GM06990 (cell line): ENCODE measurements at regions not wholly inside any gene's neighbourhood (a gene's known extent, or its start where the extent isn't known, plus 50 kb on each side); places are given as distances from the start of the nearest gene placed in this dataset.
A peak's percentile ranks its signal among the peaks of the same experiment; 100 is the strongest.

Experiments used
- DNase-seq: peaks from one replicate; pipeline ENCODE4 v3.0.0-alpha.2; 2011; ENCODE audit not compliant: insufficient read length; ENCODE audit errors: extremely low read depth
- H3K27me3 ChIP-seq: replicated peaks from 2 replicates; pipeline ENCODE4 v1.6.0; 2011; ENCODE audit warnings: low read length; ENCODE audit not compliant: control insufficient read depth, insufficient read depth
- H3K36me3 ChIP-seq: 2 replicates; pipeline ENCODE4 v1.5.1; 2011; ENCODE audit warnings: low read length; ENCODE audit not compliant: control insufficient read depth, insufficient read depth
- H3K4me3 ChIP-seq: replicated peaks from 2 replicates; pipeline ENCODE4 v1.5.1; 2011; ENCODE audit warnings: low read depth, mild to moderate bottlenecking, control low read depth, low read length
- TF ChIP-seq, protein P1 (sequence below): IDR thresholded peaks from 2 replicates; pipeline ENCODE4 v1.5.1; 2011; ENCODE audit warnings: low read length, control low read depth, mild to moderate bottlenecking, inconsistent platforms; ENCODE audit not compliant: insufficient read depth, poor library complexity, severe bottlenecking

DNA sequence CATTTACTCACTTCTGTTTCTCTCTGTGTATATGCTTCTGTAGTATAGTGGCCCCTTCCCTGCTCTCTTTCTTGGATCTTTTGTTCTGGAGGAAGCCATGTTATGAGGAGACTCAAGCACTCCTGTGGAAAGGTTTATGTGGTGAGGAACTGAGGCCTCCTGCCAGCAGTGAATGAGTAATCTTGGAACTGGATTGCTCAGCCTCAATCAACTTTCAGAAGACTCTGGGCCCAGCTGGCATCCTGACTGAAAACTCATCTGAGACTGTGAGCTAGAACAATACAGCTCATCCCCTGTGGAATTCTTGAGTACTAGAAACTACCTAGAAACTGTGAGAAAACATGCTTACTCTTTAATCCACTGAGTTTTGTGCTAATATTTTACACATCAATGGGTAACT lies 133.1 kb upstream of the ZKSCAN2 start:
- TF ChIP-seq, protein P1, sequence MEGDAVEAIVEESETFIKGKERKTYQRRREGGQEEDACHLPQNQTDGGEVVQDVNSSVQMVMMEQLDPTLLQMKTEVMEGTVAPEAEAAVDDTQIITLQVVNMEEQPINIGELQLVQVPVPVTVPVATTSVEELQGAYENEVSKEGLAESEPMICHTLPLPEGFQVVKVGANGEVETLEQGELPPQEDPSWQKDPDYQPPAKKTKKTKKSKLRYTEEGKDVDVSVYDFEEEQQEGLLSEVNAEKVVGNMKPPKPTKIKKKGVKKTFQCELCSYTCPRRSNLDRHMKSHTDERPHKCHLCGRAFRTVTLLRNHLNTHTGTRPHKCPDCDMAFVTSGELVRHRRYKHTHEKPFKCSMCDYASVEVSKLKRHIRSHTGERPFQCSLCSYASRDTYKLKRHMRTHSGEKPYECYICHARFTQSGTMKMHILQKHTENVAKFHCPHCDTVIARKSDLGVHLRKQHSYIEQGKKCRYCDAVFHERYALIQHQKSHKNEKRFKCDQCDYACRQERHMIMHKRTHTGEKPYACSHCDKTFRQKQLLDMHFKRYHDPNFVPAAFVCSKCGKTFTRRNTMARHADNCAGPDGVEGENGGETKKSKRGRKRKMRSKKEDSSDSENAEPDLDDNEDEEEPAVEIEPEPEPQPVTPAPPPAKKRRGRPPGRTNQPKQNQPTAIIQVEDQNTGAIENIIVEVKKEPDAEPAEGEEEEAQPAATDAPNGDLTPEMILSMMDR = no peak
- no peaks in the 10 kb centered on the region for H3K27me3 ChIP-seq
- no peak overlapping the region for H3K4me3 ChIP-seq
- no peaks in the 10 kb centered on the region for H3K36me3 ChIP-seq
- peak; percentile 19 for DNase-seq

DNA sequence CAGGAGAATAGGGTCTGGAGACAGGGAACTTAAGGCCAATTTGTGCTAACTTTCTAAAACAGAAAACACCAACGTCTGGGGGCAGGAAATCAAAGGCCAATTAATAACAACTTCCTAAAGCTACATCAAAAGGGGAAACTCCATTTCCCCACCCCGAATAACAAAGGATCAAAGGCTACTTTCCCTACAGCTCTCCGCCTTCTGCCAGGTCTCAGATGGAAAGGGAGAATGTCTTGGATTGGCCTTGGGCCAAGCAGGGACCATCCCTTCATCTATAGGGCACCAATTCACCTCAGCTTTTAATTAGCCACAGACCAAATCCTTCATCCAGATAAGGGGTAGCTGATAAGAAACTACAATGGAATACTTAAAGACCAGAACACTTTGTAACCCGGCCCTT lies 116.9 kb upstream of the ZKSCAN2 start:
- Histone ChIP-seq H3K27me3 (no peaks in the 10 kb centered on the region; the same call in none of the 2 replicates), H3K4me3 (no peak overlapping the region), H3K36me3 (no peaks in the 10 kb centered on the region)
- TF ChIP-seq, protein P1 = no peak
- DNase-seq = no peak

DNA sequence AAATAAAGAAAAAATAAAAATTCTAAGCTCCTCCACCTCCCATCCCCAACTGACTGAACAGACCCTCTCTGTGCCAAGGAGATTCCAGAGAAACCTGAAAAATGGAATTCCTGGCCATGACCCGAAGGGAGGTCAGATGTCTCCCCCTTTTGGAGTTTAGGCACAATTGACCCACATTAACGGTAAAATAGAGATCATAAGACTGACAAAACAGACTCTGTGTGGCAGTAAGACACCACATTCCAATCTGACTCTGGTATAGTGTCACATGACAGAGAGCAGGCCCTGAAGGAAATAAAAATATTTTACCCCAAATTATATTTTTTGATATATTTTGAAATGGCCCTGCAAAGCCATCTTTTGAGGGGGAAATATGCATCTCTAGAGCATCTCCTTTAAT lies 115.1 kb upstream of the ZKSCAN2 start:
- no peaks in the 10 kb centered on the region; the same call in none of the 2 replicates for H3K27me3 ChIP-seq
- no peaks in the 10 kb centered on the region for H3K36me3 ChIP-seq
- H3K4me3 ChIP-seq = no peak overlapping the region
- TF ChIP-seq, protein P1 = no peak
- no peak for DNase-seq

DNA sequence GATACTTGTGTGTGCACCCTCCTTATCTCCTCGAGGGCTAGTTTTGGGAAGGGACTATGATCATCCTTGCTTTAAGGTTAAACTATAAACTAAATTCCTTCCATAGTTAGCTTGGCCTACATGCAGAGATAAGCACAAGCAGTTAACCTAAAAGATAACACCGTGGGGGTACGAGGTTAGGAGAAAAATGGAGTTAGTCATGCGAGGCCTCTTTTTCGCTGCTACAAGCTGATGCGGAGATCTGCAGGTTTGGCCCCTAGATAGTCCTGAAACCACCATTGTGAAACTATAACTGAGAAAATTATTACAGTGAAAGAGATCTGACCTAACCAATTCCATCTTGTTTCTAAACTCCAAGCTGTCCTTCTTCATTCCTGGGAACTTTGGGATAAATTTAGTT lies 113.7 kb upstream of the ZKSCAN2 start:
- H3K27me3 ChIP-seq = no peaks in the 10 kb centered on the region; the same call in none of the 2 replicates
- no peaks in the 10 kb centered on the region for H3K36me3 ChIP-seq
- H3K4me3 ChIP-seq = no peak overlapping the region
- TF ChIP-seq, protein P1 = no peak
- DNase-seq = no peak

DNA sequence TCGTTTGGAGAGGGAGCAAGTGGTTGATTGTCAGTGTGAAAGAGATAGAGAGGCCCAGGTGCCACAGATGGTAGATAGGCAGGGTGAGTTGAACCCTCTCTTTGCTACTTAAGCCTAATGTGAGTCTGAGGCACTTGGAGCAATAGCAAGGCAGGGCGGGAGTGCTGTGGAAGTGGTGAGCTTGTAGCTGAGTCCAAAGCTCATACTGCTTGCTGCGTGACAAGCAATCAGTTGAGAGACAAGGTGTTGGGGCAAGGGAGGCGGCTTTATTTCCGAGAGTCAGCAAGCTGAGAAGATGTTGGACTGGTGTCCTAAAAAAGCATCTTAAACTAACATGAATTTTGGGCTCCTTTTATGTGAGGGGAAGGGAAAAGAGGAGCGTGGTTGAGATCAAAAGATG lies 112.9 kb upstream of the ZKSCAN2 start:
- Histone ChIP-seq H3K4me3 (no peak overlapping the region), H3K36me3 (no peaks in the 10 kb centered on the region), H3K27me3 (no peaks in the 10 kb centered on the region; the same call in none of the 2 replicates)
- TF ChIP-seq, protein P1 = no peak
- DNase-seq = no peak
